ENCODE measurements at regions not wholly inside any gene's neighbourhood (a gene's known extent, or its start where the extent isn't known, plus 50 kb on each side); places are given as distances from the start of the nearest gene placed in this dataset.

- Mint-ChIP-seq H3K27me3 (no peaks in the 10 kb centered on the region), H3K36me3 (ENCODE audit: low read depth) (no peaks in the 10 kb centered on the region), H3K4me1 (ENCODE audit: low read depth) (peaks cover 60% of the 10 kb centered on the region), H3K9me3 (no peaks in the 10 kb centered on the region), H3K27ac (no peak overlapping the region), H3K4me3 (no peak overlapping the region)
- ChIA-PET CTCF (interaction anchor here (1.7 kb wide), 1 partner anchor 34 kb away, joined by 7 read pairs; no protein-coding TSS in a partner anchor), POLR2A (interaction anchor here (1.2 to 1.3 kb wide), 2 partner anchors 10 to 11 kb away, joined by 3 to 4 read pairs; no protein-coding TSS in a partner anchor)
- DNase-seq (no peak), ATAC-seq (no peak)
- intact Hi-C loops (cut with micrococcal nuclease) = loop anchor here (5.0 kb wide), 2 partner anchors 229 to 279 kb away; no protein-coding TSS in a partner anchor
- no peak for TF ChIP-seq CTCF (IDR thresholded peaks at IDR 0.05)
These were observed 123.4 kb upstream of the IRF2BP2 start for GRCh38 chr1:234733427-234733826.

GRCh38 chr1:234732671-234733390, 122.9 kb upstream of the IRF2BP2 start:
- ChIA-PET CTCF (interaction anchor here (0.9 to 1.7 kb wide), 2 partner anchors 9 to 34 kb away, joined by 3 to 7 read pairs; no protein-coding TSS in a partner anchor), POLR2A (interaction anchor here (0.6 to 1.5 kb wide), 5 partner anchors 9 to 351 kb away, joined by 3 to 5 read pairs (median 3); no protein-coding TSS in a partner anchor)
- intact Hi-C loops (cut with micrococcal nuclease) = loop anchor here (5.0 kb wide), 2 partner anchors 229 to 279 kb away; no protein-coding TSS in a partner anchor
- TF ChIP-seq CTCF (IDR thresholded peaks at IDR 0.05) = no peak
- H3K27me3 Mint-ChIP-seq = no peaks in the 10 kb centered on the region
- H3K4me1 Mint-ChIP-seq (ENCODE audit: low read depth) = peaks cover 62% of the 10 kb centered on the region
- no peak for ATAC-seq
- DNase-seq = no peak
- no peak overlapping the region for H3K4me3 Mint-ChIP-seq
- no peaks in the 10 kb centered on the region for H3K36me3 Mint-ChIP-seq (ENCODE audit: low read depth)
- no peaks in the 10 kb centered on the region for H3K9me3 Mint-ChIP-seq
- peak overlapping the region; percentile 94 for H3K27ac Mint-ChIP-seq

GRCh38 chr1:234732260-234732659, 122.3 kb upstream of the IRF2BP2 start:
- Mint-ChIP-seq H3K4me1 (ENCODE audit: low read depth) (peaks cover 66% of the 10 kb centered on the region), H3K27me3 (no peaks in the 10 kb centered on the region), H3K27ac (peak overlapping the region; percentile 94), H3K36me3 (ENCODE audit: low read depth) (no peaks in the 10 kb centered on the region), H3K9me3 (no peaks in the 10 kb centered on the region), H3K4me3 (no peak overlapping the region)
- POLR2A ChIA-PET = interaction anchor here (0.6 to 1.5 kb wide), 5 partner anchors 8 to 351 kb away, joined by 3 to 5 read pairs (median 3); no protein-coding TSS in a partner anchor
- intact Hi-C loops (cut with micrococcal nuclease) = loop anchor here (5.0 kb wide), 2 partner anchors 230 to 280 kb away; no protein-coding TSS in a partner anchor
- no peak for TF ChIP-seq CTCF (IDR thresholded peaks at IDR 0.05)
- ATAC-seq = no peak
- CTCF ChIA-PET = interaction anchor here (0.9 to 1.7 kb wide), 2 partner anchors 9 to 35 kb away, joined by 3 to 7 read pairs; no protein-coding TSS in a partner anchor
- no peak for DNase-seq

GRCh38 chr1:234731569-234732085, 121.6 kb upstream of the IRF2BP2 start:
- ChIA-PET POLR2A (interaction anchor here (1.2 to 1.5 kb wide), 3 partner anchors 9 to 120 kb away, joined by 3 to 5 read pairs (median 3); no protein-coding TSS in a partner anchor), CTCF (interaction anchor here (0.9 to 1.7 kb wide), 4 partner anchors 8 to 132 kb away, joined by 3 to 7 read pairs (median 4); no protein-coding TSS in a partner anchor)
- no peaks in the 10 kb centered on the region for H3K36me3 Mint-ChIP-seq (ENCODE audit: low read depth)
- intact Hi-C loops (cut with micrococcal nuclease) = loop anchor here (2.0 to 5.0 kb wide), 5 partner anchors 37 to 281 kb away; partner anchors contain the start of gene IRF2BP2
- H3K4me3 Mint-ChIP-seq = peak overlapping the region; percentile 47
- H3K27me3 Mint-ChIP-seq = no peaks in the 10 kb centered on the region
- ATAC-seq = peak; percentile 43
- DNase-seq = peak; percentile 48
- H3K9me3 Mint-ChIP-seq = no peaks in the 10 kb centered on the region
- no peak for TF ChIP-seq CTCF (IDR thresholded peaks at IDR 0.05)
- peak overlapping the region; percentile 94 for H3K27ac Mint-ChIP-seq
- peaks cover 70% of the 10 kb centered on the region for H3K4me1 Mint-ChIP-seq (ENCODE audit: low read depth)

All from activated CD8-positive, alpha-beta T cell treated with anti-CD3 and anti-CD28 coated beads for 36 hours (primary cell).